Parathyroid adenoma (tissue), 2 donors: ENCODE measurements at regions not wholly inside any gene's neighbourhood (a gene's known extent, or its start where the extent isn't known, plus 50 kb on each side); places are given as distances from the start of the nearest gene placed in this dataset.
"Not testable (repeated sequence)": the region's sequence is repeated elsewhere in the genome, so short reads cannot be mapped to it uniquely, and the experiment has no call there.

Experiments
- H2AFZ ChIP-seq: fragments of 300-600 bp; sonication (generic); one replicate; pipeline ENCODE4 v1.7.0; 2017; ENCODE audit warnings: antibody characterized with exemption, mild to moderate bottlenecking
- H3K27ac ChIP-seq: fragments of 300-600 bp; sonication (generic); one replicate; pipeline ENCODE4 v1.7.0; 2017
- H3K27me3 ChIP-seq: fragments of 300-600 bp; sonication (generic); one replicate; pipeline ENCODE4 v1.7.0; 2017; ENCODE audit warnings: low read length; ENCODE audit not compliant: control insufficient read depth, insufficient read depth
- H3K36me3 ChIP-seq: fragments of 300-600 bp; sonication (generic); one replicate; pipeline ENCODE4 v1.7.0; 2017; ENCODE audit warnings: low read length; ENCODE audit not compliant: control insufficient read depth, insufficient read depth
- H3K4me1 ChIP-seq: fragments of 300-600 bp; sonication (generic); one replicate; pipeline ENCODE4 v1.7.0; 2017; ENCODE audit warnings: control low read depth
- H3K4me2 ChIP-seq: fragments of 300-600 bp; sonication (generic); one replicate; pipeline ENCODE4 v1.7.0; 2017; ENCODE audit warnings: low read length
- H3K4me3 ChIP-seq: fragments of 300-600 bp; sonication (generic); one replicate; pipeline ENCODE4 v1.7.0; 2017; ENCODE audit warnings: low read depth, low read length
- H3K79me2 ChIP-seq: fragments of 300-600 bp; sonication (generic); one replicate; pipeline ENCODE4 v1.7.0; 2017; ENCODE audit warnings: control low read depth
- H3K9ac ChIP-seq: fragments of 300-600 bp; sonication (generic); one replicate; pipeline ENCODE4 v1.7.0; 2017; ENCODE audit warnings: mild to moderate bottlenecking
- H3K9me3 ChIP-seq: fragments of 300-600 bp; sonication (generic); one replicate; pipeline ENCODE4 v1.7.0; 2017; ENCODE audit warnings: low read length; ENCODE audit not compliant: control insufficient read depth
- CTCF ChIP-seq: fragments of 300-600 bp; sonication (generic); IDR thresholded peaks from one replicate; pipeline ENCODE4 v1.7.0; 2017; ENCODE audit warnings: antibody characterized with exemption, mild to moderate bottlenecking
- donor health status: primary hyperparathyroidism.

GRCh38 chr11:22454461-22455090, 116.4 kb downstream of the SLC17A6 start:
- TF ChIP-seq CTCF, result no peak
- Histone ChIP-seq H3K4me1 (peaks cover 2% of the 10 kb centered on the region), H3K4me3 (no peak overlapping the region), H3K9ac (no peak overlapping the region), H3K9me3 (no peaks in the 10 kb centered on the region), H3K79me2 (no peaks in the 10 kb centered on the region), H2AFZ (peak overlapping the region; percentile 29), H3K36me3 (no peaks in the 10 kb centered on the region), H3K27me3 (no peaks in the 10 kb centered on the region), H3K4me2 (no peak overlapping the region), H3K27ac (no peak overlapping the region)

- Histone ChIP-seq H3K79me2 (no peaks in the 10 kb centered on the region), H3K27ac (no peak overlapping the region), H3K4me1 (no peaks in the 10 kb centered on the region), H2AFZ (no peak overlapping the region), H3K4me3 (no peak overlapping the region), H3K27me3 (no peaks in the 10 kb centered on the region), H3K9ac (no peak overlapping the region), H3K4me2 (no peak overlapping the region), H3K36me3 (no peaks in the 10 kb centered on the region), H3K9me3 (no peaks in the 10 kb centered on the region)
- no peak for TF ChIP-seq CTCF
Observed at GRCh38 chr11:22449441-22449840, 111.3 kb downstream of the SLC17A6 start.

- Histone ChIP-seq H3K36me3 (no peaks in the 10 kb centered on the region), H3K27ac (no peak overlapping the region), H3K9me3 (no peaks in the 10 kb centered on the region), H3K9ac (no peak overlapping the region), H2AFZ (no peak overlapping the region), H3K4me3 (no peak overlapping the region), H3K4me2 (no peak overlapping the region), H3K27me3 (no peaks in the 10 kb centered on the region), H3K4me1 (peaks cover 3% of the 10 kb centered on the region), H3K79me2 (no peaks in the 10 kb centered on the region)
- TF ChIP-seq CTCF, result no peak
Observed at GRCh38 chr11:22444076-22444475, 105.9 kb downstream of the SLC17A6 start.

GRCh38 chr11:22441831-22442230, 103.7 kb downstream of the SLC17A6 start:
- H3K4me3 ChIP-seq, result no peak overlapping the region
- H3K27me3 ChIP-seq, result no peaks in the 10 kb centered on the region
- H3K9ac ChIP-seq, result no peak overlapping the region

GRCh38 chr11:22435582-22435981, 97.4 kb downstream of the SLC17A6 start:
- H3K4me1 ChIP-seq, H2AFZ ChIP-seq, H3K4me3 ChIP-seq, H3K27me3 ChIP-seq, H3K4me2 ChIP-seq, H3K36me3 ChIP-seq, H3K27ac ChIP-seq, H3K79me2 ChIP-seq, H3K9ac ChIP-seq, H3K9me3 ChIP-seq: not testable (repeated sequence)

More at GRCh38 chr11:22441831-22442230, 103.7 kb downstream of the SLC17A6 start:
- H3K9me3 ChIP-seq, result no peaks in the 10 kb centered on the region
- no peaks in the 10 kb centered on the region for H3K36me3 ChIP-seq
- peak overlapping the region; percentile 11 for H3K27ac ChIP-seq
- no peaks in the 10 kb centered on the region for H3K79me2 ChIP-seq
- TF ChIP-seq CTCF, result no peak
- peaks cover 3% of the 10 kb centered on the region for H3K4me1 ChIP-seq
- no peak overlapping the region for H3K4me2 ChIP-seq
- no peak overlapping the region for H2AFZ ChIP-seq
